VCaP (cell line): ENCODE measurements at regions not wholly inside any gene's neighbourhood (a gene's known extent, or its start where the extent isn't known, plus 50 kb on each side); places are given as distances from the start of the nearest gene placed in this dataset.

Experiments
- H3K27ac ChIP-seq: fragments of 450-650 bp; 2 replicates; pipeline ENCODE4 v1.5.1; 2017
- TF ChIP-seq, protein P1 (sequence below): fragments of 450-650 bp; conservative IDR thresholded peaks from 2 replicates; pipeline ENCODE4 v1.5.1; 2017; ENCODE audit warnings: mild to moderate bottlenecking, moderate library complexity

DNA sequence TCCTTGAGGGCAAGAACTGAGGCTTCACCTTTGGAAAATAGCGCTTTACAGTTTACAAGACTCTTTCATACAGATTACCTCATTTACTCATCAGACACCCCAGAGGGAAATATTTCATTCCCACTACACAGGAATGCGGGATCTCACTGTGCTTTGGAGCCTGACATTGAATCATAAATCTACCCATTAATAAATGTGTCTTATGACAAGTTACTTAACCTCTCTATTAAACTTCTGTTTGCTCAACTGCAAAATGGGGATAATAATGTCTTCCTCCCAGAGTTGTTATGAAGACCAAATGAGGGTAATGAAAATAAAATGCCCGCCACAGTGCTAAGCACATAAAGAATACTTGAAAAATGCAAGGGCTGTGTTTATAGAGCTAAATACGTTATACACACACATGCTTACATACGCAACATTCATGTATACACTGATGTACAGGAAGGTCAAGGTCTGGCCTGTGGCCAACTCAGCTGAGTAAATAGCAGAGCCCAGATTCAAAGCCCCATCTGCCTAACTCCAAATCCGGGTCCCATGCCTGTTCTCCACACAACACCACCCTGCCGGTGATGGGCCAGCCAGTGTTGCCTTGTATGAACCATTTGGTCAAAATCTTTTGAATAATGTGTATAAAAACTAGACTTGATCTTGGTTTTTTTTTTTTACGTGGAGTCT is 56.6 kb upstream of the CALM2 start:
- no peak overlapping the region for H3K27ac ChIP-seq
- TF ChIP-seq, protein P1, sequence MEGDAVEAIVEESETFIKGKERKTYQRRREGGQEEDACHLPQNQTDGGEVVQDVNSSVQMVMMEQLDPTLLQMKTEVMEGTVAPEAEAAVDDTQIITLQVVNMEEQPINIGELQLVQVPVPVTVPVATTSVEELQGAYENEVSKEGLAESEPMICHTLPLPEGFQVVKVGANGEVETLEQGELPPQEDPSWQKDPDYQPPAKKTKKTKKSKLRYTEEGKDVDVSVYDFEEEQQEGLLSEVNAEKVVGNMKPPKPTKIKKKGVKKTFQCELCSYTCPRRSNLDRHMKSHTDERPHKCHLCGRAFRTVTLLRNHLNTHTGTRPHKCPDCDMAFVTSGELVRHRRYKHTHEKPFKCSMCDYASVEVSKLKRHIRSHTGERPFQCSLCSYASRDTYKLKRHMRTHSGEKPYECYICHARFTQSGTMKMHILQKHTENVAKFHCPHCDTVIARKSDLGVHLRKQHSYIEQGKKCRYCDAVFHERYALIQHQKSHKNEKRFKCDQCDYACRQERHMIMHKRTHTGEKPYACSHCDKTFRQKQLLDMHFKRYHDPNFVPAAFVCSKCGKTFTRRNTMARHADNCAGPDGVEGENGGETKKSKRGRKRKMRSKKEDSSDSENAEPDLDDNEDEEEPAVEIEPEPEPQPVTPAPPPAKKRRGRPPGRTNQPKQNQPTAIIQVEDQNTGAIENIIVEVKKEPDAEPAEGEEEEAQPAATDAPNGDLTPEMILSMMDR, result no peak

DNA sequence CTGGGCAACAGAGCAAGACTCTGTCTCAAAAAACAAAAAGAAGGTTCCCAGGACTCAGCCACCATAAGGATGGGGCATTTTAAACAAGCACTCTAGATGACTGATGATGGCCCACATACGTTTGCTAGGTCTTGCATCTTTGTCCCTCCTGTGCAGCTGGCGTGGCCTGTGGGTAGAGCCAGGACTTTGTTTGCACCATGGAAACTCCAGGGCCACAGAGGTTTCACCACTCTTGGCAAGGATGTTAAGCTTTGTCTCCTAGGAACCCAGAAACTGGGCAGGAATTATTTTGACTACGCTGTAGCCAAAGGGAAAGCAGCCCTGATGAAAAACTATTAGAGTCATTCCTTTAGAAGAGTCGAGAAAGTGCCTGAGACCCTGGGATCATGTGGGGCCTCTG is 54.1 kb upstream of the CALM2 start:
- TF ChIP-seq, protein P1, result no peak
- no peak overlapping the region for H3K27ac ChIP-seq

DNA sequence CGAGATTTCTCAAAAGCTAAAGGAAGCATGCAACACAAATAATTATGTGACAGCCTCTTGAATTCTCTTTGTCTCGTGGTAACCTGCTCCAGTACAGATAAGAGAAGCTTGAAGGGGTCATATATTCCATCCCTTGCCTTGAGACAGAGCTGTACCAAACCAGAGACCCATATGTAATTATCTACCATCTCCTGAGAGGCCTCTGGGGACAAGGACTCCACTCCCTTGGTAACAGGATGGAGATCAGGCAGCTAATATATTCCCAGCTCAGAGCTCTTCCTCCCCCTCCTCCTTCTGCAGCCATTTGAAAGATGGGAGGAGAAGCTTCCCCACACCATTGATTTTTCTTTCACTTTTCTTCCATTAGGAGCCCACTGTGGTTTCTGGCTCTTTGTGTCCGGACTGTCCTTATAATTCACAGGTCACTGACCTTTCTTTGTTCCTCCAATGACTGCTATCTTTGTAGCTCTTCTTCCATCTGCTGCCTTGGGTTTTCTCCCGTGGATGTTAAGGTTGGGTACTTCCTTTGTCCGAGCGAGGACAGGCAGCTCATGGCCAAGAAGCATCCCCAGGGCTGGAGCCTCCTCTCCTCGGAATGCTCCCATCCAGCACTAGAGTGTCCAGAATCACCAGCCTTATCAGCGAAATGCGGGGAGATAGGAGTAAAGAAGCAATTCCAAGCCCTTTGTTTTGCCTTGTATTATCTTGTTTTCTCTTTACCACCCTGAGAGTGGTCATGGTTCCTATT is 51.4 kb upstream of the CALM2 start:
- TF ChIP-seq, protein P1, result no peak
- H3K27ac ChIP-seq, result no peak overlapping the region

DNA sequence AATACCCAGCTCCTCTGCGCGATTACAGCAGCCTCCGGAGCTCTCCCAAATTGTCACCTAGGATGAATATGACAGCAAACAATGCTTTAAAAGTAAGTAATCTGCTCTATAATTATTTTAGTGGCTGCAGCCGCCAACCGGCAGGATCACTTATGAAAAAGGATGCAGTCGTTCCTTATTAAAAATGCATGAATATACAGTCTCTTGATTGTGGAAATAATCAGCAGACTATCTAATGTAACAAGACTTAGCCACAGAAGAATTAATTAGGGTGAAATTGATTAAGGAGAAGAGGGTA is 50.6 kb upstream of the CALM2 start:
- no peak overlapping the region for H3K27ac ChIP-seq
- TF ChIP-seq, protein P1, result no peak

DNA sequence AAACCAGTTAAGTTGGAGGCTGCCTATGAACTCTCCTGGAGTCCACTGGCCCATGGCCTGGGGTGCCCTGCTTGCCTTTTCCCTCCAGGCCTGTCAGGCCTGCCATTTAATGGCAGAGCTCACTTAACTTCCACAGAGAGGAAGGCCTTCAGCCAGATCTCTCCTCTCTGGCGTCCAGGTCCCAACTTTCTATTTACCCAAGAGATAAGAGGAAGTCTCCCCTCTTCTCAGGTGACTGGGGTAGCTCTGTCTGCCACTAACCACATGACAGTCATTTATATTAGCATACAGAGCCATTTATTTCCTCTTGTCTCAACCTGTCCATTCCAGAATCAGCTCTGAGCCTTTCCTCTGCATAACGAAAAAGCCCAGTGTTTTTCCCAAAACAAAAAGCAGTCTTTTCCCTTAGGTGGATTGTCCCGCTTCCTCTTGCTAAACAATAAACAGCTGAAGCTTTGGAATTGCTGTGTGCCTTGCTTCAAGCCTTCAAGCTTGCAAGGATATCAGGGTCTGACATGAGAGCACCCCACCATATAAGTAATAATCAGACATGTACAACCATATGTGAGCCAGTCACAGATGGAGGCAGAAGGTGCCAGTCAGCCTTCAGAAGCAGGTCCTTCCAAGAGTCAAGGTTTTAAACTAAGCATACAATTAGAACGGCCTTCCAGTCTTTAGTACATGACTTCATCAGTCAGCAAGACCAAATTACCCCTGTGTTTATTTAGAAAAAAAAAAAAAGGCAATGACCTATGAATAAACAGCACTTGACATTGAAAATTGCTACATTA is 50.0 kb upstream of the CALM2 start:
- TF ChIP-seq, protein P1, result no peak

More for the DNA sequence above, 50.0 kb upstream of the CALM2 start:
- peak overlapping the region; percentile 24; the same call in 1 of the 2 replicates for H3K27ac ChIP-seq
